Mammary epithelial cell (primary cell): ENCODE measurements at regions not wholly inside any gene's neighbourhood (a gene's known extent, or its start where the extent isn't known, plus 50 kb on each side); places are given as distances from the start of the nearest gene placed in this dataset.

Source experiments
- CTCF ChIP-seq, 2 donors: IDR thresholded peaks in 1 of 2; conservative IDR thresholded peaks in 1 of 2; 2 replicates each; pipeline ENCODE4 v1.5.1; 2011 to 2012; ENCODE audit warnings: inconsistent platforms in 2 of 2, low read length in 2 of 2, mild to moderate bottlenecking in 2 of 2, control low read depth in 1 of 2, low read depth in 1 of 2; ENCODE audit not compliant: insufficient read depth in 1 of 2; ENCODE audit errors: extremely low read depth in 1 of 2
- EZH2 ChIP-seq: IDR thresholded peaks from 2 replicates; pipeline ENCODE4 v1.6.1; 2012; ENCODE audit warnings: low read length, inconsistent platforms, borderline replicate concordance

GRCh38 chr3:180188512-180189309 is 152.0 kb upstream of the PEX5L start:
- TF ChIP-seq CTCF (conservative IDR thresholded peaks at IDR 0.05 in 1 of 2, IDR thresholded peaks at IDR 0.05 in 1 of 2; ENCODE audit: extremely low read depth in 1 of 2, insufficient read depth in 1 of 2, low read depth in 1 of 2, low read length in 2 of 2) (no peak), EZH2 (no peak)
